Testis (tissue), 2 donors: ENCODE measurements at regions not wholly inside any gene's neighbourhood (a gene's known extent, or its start where the extent isn't known, plus 50 kb on each side); places are given as distances from the start of the nearest gene placed in this dataset.

ENCODE experiments used
- POLR2A ChIP-seq: fragments of 450-650 bp; IDR thresholded peaks from one replicate; pipeline ENCODE4 v1.6.1; 2017; ENCODE audit warnings: antibody characterized with exemption, mild to moderate bottlenecking, moderate library complexity
- TF ChIP-seq, protein P1 (sequence below), 3 experiments: fragments of 450-650 bp in 2 of 3; fragments of 200-600 bp in 1 of 3; sonication (generic) in 1 of 3; IDR thresholded peaks; one replicate each; pipeline ENCODE4 v1.5.1; 2016 to 2019; ENCODE audit warnings: antibody characterized with exemption in 3 of 3, mild to moderate bottlenecking in 2 of 3, moderate library complexity in 1 of 3

DNA sequence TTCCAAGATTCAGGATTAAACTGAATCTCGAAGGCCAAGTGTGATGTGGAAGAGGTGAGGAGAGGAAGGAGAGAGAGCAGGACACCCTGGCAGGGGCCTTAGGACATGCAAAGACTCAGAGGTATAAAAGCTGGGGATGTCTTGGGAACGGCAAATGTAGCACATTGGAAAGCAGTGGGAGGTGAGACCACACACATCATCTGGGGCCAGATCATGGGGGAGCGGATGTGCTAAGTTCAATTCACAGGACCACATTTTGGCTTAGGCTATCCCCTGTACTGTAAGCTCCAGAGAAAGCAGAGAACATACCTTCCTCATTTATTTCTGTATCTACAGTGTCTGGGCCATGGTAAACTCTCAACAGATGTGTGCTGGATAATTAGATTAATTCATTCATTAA is 59.5 kb upstream of the MBOAT1 start:
- TF ChIP-seq, protein P1, sequence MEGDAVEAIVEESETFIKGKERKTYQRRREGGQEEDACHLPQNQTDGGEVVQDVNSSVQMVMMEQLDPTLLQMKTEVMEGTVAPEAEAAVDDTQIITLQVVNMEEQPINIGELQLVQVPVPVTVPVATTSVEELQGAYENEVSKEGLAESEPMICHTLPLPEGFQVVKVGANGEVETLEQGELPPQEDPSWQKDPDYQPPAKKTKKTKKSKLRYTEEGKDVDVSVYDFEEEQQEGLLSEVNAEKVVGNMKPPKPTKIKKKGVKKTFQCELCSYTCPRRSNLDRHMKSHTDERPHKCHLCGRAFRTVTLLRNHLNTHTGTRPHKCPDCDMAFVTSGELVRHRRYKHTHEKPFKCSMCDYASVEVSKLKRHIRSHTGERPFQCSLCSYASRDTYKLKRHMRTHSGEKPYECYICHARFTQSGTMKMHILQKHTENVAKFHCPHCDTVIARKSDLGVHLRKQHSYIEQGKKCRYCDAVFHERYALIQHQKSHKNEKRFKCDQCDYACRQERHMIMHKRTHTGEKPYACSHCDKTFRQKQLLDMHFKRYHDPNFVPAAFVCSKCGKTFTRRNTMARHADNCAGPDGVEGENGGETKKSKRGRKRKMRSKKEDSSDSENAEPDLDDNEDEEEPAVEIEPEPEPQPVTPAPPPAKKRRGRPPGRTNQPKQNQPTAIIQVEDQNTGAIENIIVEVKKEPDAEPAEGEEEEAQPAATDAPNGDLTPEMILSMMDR (IDR thresholded peaks at IDR 0.05): no peak
- no peak for TF ChIP-seq POLR2A
